GM19463 (cell line): ENCODE measurements at regions not wholly inside any gene's neighbourhood (a gene's known extent, or its start where the extent isn't known, plus 50 kb on each side); places are given as distances from the start of the nearest gene placed in this dataset.
A peak's percentile ranks its signal among the peaks of the same experiment; 100 is the strongest.

ENCODE experiments used
- ATAC-seq: cut with Tn5 transposase; IDR thresholded peaks from one replicate; pipeline ENCODE4 v1.9.1; 2021; ENCODE audit warnings: mild to moderate bottlenecking, moderate library complexity; ENCODE audit not compliant: unreplicated experiment

DNA sequence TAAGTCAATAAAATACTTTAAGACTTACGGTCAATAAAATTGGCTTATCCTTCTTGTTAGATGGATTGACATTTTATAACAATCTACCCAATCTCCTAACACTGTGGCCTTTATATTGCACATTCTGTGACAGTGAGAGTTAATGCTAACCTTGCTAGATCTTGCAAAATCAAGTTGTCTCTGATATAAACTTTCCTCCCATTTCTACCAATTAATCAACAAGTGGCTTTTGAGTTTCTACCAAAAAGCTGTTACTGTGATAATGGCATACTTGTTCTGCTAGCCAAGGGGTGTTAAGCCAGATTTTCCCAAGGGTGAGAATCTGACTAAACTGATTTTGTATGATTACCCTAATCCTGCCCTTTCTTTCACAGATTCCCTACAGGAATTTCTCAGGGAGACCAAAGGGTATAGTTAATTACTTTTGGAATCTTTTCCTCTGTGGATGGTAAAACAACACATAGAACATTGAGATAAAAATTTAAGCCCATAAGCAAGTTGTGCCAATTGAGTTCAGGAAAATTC is 174.1 kb upstream of the SUCLG2 start:
- no peak for ATAC-seq

DNA sequence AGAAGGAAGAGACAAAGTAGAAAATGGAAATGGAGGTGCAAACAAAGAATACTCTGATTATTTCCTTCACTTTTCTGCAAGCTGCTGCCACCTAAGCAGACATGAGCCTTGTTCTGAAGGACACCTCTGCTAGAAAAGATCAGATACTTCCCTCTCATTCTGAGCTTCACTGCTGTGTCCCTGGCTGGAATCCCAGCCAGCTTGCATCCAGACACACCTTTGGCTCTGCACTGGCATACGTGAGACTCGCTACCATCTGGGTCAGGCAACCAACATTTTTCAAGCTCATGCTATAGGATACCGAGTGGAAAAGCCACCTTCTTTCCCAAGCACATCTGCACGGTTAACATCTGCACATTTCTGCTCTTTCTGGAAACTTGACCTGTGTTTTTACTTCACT is 166.7 kb upstream of the SUCLG2 start:
- ATAC-seq, result no peak

GRCh38 chr3:67819447-67819846 is 165.0 kb upstream of the SUCLG2 start:
- ATAC-seq, result no peak

DNA sequence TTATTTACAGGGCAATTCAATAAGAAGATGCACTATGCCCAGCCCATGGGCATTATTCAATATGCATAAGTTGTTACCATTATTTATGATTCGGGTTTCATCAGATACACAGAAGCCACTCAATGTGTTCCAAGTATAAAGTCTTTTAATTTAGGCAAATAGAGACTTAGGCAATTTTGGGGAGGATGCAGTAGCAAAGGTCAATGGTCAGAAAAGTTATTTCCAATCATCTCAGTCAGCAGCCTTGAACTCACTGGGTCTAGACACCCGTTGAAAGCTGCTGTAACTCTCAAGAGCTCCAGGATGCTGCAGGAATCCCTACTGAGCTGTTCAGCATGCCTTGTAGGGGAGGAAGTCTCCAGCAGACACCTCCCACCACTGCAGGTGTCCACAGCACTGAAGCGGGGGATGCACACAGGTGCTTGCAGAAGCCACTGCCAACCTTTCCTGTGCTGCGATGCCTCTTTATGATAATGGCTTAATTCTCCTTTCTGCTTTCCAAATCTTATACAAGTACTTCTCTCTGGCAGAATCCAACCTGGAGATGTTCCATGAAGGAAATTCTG is 155.0 kb upstream of the SUCLG2 start:
- no peak for ATAC-seq

DNA sequence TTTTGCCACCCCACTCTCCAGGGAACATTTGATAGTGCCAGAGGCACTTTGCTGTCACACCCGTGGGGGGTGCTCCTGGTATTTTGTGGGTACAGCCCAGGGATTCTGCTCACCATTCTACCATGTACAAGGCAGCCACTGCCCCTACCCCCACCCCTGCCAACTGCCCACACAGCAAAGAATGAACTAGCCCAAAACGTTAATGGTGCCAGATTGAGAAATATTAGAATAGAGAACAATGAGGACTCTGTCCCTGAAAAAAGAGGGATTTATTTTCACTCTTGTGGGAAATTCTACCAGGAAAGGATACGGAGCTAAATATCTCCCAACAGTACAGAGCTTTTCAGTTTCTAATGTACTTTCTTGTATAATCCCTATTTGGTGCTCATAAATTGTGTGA is 154.5 kb upstream of the SUCLG2 start:
- ATAC-seq, result no peak

GRCh38 chr3:67804578-67804977 is 150.2 kb upstream of the SUCLG2 start:
- no peak for ATAC-seq

DNA sequence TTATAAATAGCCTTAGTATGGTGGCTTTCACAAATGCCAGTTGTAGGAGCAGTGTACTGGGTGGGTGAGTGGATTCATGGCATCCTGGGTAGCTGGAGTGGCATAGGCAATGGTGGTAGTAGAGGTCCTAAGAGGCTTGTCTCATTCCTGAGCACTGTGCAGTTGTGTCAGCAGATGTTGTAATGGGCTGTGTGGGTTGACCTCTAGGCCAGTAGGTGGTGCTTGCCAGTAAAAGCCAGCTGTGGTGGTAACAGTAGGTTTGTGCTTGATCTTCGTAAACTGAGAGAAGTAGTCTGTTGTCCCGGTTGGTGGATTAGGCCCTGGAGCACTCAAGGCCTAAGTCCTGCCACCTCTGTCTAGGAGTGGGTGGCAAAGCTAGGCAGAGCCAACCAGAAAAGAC is 149.7 kb upstream of the SUCLG2 start:
- ATAC-seq, result no peak

DNA sequence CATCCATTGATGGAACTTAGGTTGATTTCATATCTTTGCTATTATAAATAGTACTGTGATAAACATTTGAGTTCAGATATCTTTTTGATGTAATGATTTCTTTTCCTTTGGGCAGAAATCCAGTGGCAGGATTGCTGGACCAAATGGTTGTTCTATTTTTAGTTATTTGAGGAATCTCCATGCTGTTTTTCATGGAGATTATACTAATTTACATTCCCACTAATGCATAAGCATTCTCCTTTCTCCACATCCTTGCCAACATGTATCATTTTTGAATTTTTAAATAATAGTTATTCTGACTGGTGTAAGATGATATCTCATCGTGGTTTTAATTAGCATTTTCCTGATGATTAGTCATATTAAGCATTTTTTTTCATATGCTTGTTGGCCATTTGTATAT is 144.0 kb upstream of the SUCLG2 start:
- ATAC-seq, result no peak

DNA sequence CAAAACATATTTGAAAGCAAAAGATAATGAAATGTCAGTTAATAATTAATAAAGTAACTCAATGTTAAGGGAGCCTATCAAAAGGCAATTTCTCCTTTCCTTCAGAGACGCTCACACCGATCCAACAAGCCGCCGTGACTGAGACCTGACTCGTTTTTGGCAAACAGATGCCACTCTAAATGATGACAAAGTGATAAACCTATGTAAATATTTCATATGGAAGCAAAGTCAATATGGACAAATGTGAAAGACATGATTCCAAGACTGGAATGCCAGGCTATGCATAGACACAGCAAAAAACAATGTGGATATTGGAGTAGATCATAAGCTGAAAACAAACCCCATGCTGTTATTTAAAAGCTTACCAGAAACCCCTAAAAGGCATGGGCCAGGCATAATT is 137.2 kb upstream of the SUCLG2 start:
- no peak for ATAC-seq

GRCh38 chr3:67790043-67790442 is 135.6 kb upstream of the SUCLG2 start:
- ATAC-seq, result peak; percentile 87

DNA sequence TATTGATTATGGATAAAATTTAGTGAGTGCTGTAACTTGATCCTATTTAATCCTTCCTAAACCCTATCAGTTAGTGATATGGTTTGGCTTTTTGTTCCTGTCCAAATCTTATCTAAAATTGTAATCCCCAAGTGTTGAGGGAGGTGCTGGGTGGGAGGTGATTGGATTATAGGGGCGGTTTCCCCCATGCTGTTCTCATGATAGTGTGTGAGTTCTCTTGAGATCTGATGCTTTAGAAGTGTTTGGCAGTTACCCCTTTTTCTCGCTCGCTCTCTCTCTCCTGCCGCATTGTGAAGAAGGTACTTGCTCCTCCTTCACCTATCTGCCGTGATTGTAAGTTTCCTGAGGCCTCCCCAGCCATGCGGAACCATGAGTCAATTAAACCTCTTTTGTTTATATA is 134.0 kb upstream of the SUCLG2 start:
- ATAC-seq, result no peak

GRCh38 chr3:67783281-67784250 is 129.2 kb upstream of the SUCLG2 start:
- ATAC-seq, result no peak

DNA sequence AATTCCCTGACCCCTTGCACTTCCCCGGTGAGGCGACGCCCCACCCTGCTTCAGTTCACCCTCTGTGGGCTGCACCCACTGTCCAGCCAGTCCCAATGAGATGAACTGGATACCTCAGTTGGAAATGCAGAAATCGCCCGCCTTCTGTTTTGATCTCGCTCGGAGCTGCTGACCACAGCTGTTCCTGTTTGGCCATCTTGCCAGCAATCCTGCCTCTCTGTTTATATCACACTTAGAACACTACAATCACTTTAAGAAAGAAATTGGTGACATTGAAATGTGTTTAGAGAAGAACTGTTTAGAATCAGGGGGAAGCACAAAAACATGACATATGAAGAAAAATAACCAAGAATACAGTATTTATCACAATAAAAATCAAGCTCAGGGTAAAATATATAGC is 127.5 kb upstream of the SUCLG2 start:
- no peak for ATAC-seq

DNA sequence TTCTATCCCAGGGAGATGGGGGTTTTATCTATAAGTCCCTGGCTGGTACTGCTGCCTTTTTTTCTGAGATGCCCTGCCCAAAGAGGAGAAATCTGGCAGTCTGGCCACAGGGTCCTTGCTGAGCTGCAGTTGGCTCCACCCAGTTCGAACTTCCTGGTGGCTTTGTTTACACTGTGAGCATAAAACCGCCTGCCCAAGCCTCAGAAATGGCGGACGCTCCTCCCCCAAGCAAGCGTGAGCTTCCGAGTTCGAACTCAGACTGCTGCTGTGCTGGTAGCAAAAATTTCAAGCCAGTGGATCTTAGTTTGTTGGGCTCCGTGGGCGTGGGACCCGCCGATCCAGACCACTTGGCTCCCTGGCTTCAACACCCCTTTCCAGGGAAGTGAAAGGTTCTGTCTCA is 126.8 kb upstream of the SUCLG2 start:
- ATAC-seq, result no peak

DNA sequence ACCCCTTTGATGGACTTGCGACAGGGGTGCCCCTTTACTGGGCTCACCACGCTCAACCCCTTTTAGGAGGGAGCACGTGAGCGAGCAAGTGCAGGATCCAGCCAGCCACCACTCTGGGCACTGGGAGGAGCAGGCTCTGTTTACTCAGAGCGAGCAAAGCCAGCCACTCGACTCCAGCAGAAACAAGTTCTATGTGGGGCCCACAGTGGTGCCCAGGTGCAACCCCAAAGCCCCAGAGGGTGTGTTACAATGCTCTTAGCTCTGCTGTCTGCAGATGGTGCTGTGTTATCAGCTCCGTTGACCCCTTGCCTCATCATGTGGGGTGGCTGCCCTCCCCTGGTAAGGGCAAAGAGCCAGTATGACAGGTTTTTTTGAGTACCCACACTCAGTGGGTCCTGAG is 120.3 kb upstream of the SUCLG2 start:
- ATAC-seq, result no peak

- no peak for ATAC-seq
These were observed 111.2 kb upstream of the SUCLG2 start for GRCh38 chr3:67765575-67765974.

GRCh38 chr3:67745296-67745695 is 90.9 kb upstream of the SUCLG2 start:
- no peak for ATAC-seq

DNA sequence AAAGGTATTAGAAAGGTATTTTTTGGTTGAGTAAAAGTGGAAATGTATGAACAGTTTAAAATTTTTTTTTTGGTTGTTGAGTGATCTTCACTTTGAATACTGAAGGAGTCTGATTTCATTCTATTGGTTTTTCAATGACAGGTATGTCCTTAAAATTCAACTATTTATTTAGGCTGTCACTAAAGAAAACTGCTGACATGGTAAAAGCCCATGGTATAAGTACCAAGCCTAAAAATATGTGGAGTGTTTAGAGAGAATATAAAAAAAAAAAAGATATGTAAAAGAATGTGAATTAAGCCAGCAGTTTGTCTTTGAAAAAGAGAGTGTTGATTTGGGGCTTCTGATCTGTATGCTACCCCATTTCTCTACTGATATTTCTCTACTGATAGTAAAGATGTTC is 90.3 kb upstream of the SUCLG2 start:
- no peak for ATAC-seq

GRCh38 chr3:67739851-67740250 is 85.4 kb upstream of the SUCLG2 start:
- no peak for ATAC-seq

DNA sequence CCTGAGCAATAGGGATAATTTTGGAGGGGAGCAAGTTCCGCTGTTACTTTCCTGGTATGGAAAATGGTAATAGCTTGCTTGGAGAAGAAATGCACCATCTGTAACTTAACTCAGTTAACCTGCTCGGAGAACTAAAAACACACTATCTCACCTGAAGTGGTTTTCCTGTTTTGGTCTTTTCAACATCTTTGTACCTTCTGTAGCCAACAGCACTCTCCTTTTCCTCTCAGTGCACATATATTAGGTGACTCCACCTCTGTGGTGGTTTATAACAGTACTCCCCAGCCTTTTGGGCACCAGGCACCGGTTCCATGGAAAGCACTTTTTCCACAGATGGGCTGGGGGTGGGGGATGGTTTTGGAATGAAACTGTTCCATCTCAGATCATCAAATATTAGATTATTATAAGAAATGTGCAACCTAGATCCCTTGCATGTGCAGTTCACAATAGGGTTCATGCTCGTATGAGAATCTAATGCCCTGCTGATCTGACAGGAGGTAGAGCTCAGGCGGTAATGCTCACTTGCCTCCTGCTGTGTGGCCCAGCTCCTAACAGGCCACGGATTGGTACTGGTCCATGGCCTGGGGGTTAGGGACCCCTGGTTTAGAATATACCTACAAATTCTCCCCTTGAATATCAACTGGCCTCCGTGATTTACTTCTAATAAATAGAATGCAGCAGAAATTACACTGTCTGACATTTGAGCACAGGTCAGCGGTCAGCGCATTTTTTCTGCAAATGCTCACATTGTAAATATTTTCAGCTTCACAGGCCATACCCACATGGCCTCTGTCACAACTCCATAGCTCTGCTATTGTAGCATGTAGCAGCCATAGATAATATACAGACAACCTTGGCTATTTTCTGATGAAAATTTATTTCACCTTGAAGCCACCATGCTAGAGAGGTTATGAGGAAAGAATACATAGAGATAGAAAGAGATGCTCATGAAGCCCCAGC is 83.8 kb upstream of the SUCLG2 start:
- no peak for ATAC-seq

- ATAC-seq, result no peak
These were observed 82.7 kb upstream of the SUCLG2 start for GRCh38 chr3:67737140-67737539.
